Transverse colon (tissue), 4 donors: ENCODE measurements at regions not wholly inside any gene's neighbourhood (a gene's known extent, or its start where the extent isn't known, plus 50 kb on each side); places are given as distances from the start of the nearest gene placed in this dataset.

ENCODE experiments used
- DNase-seq: peaks from one replicate; pipeline ENCODE4 v3.0.0-alpha.2; 2019
- H3K27ac ChIP-seq, 4 donors: fragments of 200-600 bp; sonication (generic); 2 replicates each; pipeline ENCODE4 v1.5.1; 2016 to 2018; ENCODE audit warnings: inconsistent platforms in 4 of 4
- H3K27me3 ChIP-seq: fragments of 200-600 bp; sonication (generic); 2 replicates; pipeline ENCODE4 v1.5.1; 2017; ENCODE audit warnings: inconsistent platforms
- H3K36me3 ChIP-seq, 4 donors: fragments of 200-600 bp; sonication (generic); 2 replicates each; pipeline ENCODE4 v1.5.1; 2017 to 2019; ENCODE audit warnings: inconsistent platforms in 4 of 4
- H3K4me1 ChIP-seq, 4 donors: fragments of 200-600 bp; sonication (generic); 2 replicates each; pipeline ENCODE4 v1.5.1; 2017 to 2020; ENCODE audit warnings: inconsistent platforms in 4 of 4
- H3K4me3 ChIP-seq, 4 donors: fragments of 200-600 bp; sonication (generic); 1 replicate in 1 of 4; 2 replicates in 3 of 4; pipeline versions ENCODE4 v1.5.1 to v1.6.1; 2017 to 2019; ENCODE audit warnings: inconsistent platforms in 4 of 4
- H3K9me3 ChIP-seq, 2 donors: fragments of 200-600 bp; sonication (generic); 2 replicates each; pipeline ENCODE4 v1.5.1; 2017 to 2019; ENCODE audit warnings: inconsistent platforms in 2 of 2
- CTCF ChIP-seq, 5 experiments: fragments of 200-600 bp in 3 of 5; fragments of 450-650 bp in 2 of 5; sonication (generic) in 3 of 5; IDR thresholded peaks; 1 replicate in 2 of 5; 2 replicates in 3 of 5; pipeline ENCODE4 v1.5.1; 2016 to 2017; ENCODE audit warnings: antibody characterized with exemption in 5 of 5, inconsistent platforms in 3 of 5, mild to moderate bottlenecking in 2 of 5, moderate library complexity in 1 of 5
- EP300 ChIP-seq: sonication (generic); formaldehyde crosslinking; IDR thresholded peaks from one replicate; pipeline ENCODE4 v1.6.1; 2017; ENCODE audit warnings: antibody characterized with exemption, low read depth
- POLR2A ChIP-seq: fragments of 450-650 bp; IDR thresholded peaks from one replicate; pipeline ENCODE4 v1.6.1; 2016; ENCODE audit warnings: antibody characterized with exemption, mild to moderate bottlenecking, moderate library complexity
- POLR2AphosphoS5 ChIP-seq, 3 donors: sonication (generic); formaldehyde crosslinking; IDR thresholded peaks; one replicate each; pipeline ENCODE4 v1.6.1; 2016; ENCODE audit warnings: antibody characterized with exemption in 3 of 3
- WGBS, 2 donors: methylation state at CpG; one replicate each; pipeline ENCODE4 v1.1.5; 2018; ENCODE audit warnings: low coverage in 1 of 2; 5-methylcytosine and 5-hydroxymethylcytosine counted together
- in situ Hi-C, 4 donors: fragments of 200-750 bp; cut with MboI; loops; one replicate each; pipeline versions ENCODE4 v1.15.0 to v1.15.1; 2017; ENCODE audit warnings: low sequenced_read_pairs in 3 of 4, low pct_ligation_motif_present in 1 of 4, low pct_unique_long_range_greater_than_20kb in 1 of 4
- intact Hi-C: fragments of 100-400 bp; cut with DNase I; formaldehyde crosslinking; loops from one replicate; pipeline ENCODE4 v1.15.1; 2023; ENCODE audit warnings: low total_unique reads

DNA sequence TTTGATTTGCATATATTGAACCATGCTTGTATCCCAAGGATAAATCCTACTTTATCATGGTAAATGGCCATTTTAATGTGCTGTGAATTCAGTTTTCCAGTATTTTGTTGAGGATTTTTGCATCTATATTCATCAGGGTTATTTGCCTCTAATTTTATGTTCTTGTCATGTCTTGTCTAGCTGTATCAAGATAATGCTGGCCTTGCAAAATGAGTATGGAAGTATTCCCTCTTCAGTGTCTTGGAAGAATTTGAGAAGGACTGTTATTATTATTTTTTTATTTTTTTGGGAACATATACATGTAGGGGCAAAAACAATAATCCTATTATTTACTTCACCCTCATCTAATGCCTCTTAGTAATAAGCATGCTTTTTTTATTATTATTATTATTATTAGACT lies 398.0 kb upstream of the KCNH7 start:
- Histone ChIP-seq H3K36me3 (no peaks in the 10 kb centered on the region), H3K4me1 (no peaks in the 10 kb centered on the region), H3K4me3 (no peak overlapping the region), H3K27me3 (no peaks in the 10 kb centered on the region), H3K27ac (no peak overlapping the region), H3K9me3 (peaks cover 5 to 8% of the 10 kb centered on the region in 2 donors)
- no peak for TF ChIP-seq EP300
- no peak for DNase-seq
- intact Hi-C loops = no loop called here
- in situ Hi-C loops = no loop called here

- Histone ChIP-seq H3K4me3 (no peak overlapping the region), H3K36me3 (no peaks in the 10 kb centered on the region), H3K9me3 (no peaks in the 10 kb centered on the region), H3K27ac (no peak overlapping the region), H3K27me3 (no peaks in the 10 kb centered on the region), H3K4me1 (no peaks in the 10 kb centered on the region)
- intact Hi-C loops (no loop called here), in situ Hi-C loops (no loop called here)
- WGBS, 2 donors = 74 to 75% methylated on average over 1 of the region's 1 CpG
- DNase-seq = no peak
- TF ChIP-seq EP300 (no peak), CTCF (IDR thresholded peaks at IDR 0.05) (no peak), POLR2A (no peak), POLR2AphosphoS5 (IDR thresholded peaks at IDR 0.05) (no peak)
Measured at GRCh38 chr2:163231666-163232065, 393.1 kb upstream of the KCNH7 start.

DNA sequence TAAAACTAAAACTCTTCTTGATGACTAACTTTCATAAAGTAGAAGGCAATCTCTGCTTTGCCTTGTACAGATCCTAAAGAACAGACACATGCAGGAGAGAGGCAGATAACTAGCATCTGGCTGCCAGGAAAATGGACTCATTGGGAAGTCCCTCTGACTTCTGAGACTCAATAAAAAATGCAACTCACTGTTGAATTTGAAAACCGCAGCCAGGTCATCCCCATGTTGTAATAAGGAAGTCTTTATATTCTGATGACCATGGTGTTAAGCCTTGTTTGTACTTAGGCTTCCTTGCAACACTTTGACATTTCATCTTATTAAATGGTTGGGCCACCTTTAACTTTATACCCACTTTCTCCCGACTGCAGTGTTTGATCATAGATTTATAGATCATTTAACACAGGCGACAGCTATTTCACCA lies 375.1 kb upstream of the KCNH7 start:
- 48 to 50% methylated on average over 3 of the region's 3 CpGs for WGBS, 2 donors
- in situ Hi-C loops (no loop called here), intact Hi-C loops (no loop called here)
- DNase-seq = no peak
- H3K36me3 ChIP-seq = no peaks in the 10 kb centered on the region
- H3K27me3 ChIP-seq = no peaks in the 10 kb centered on the region
- no peak overlapping the region for H3K27ac ChIP-seq
- H3K9me3 ChIP-seq = no peaks in the 10 kb centered on the region
- H3K4me3 ChIP-seq = no peak overlapping the region
- H3K4me1 ChIP-seq = no peaks in the 10 kb centered on the region
- no peak for TF ChIP-seq CTCF (IDR thresholded peaks at IDR 0.05)
- no peak for TF ChIP-seq POLR2A

DNA sequence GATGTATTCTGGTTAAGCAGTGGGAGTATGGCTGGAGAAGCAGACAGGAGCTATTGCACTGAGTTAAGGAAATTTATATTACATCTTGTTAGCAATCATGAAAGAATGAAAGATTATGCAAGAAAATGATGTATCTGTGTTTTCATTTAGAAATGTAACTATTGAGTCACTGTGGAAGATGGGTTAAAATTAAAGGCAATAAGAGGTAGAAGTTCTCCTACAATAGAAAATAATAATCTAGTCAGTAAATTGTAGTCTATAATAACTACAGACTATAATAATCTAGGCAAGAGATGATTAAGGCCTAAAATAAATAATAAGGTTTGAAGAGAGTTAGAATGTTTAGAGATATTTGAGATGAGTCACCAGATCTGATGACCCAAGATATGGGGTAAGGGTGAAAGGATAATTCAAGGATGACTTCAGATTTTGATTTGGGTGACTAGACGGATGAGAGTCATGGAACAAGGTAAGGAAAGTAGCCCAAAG lies 371.9 kb upstream of the KCNH7 start:
- no peaks in the 10 kb centered on the region for H3K36me3 ChIP-seq
- H3K27me3 ChIP-seq = no peaks in the 10 kb centered on the region
- in situ Hi-C loops (no loop called here), intact Hi-C loops (no loop called here)
- WGBS, 2 donors = 68 to 71% methylated on average over 1 of the region's 1 CpG
- TF ChIP-seq POLR2A (no peak), CTCF (IDR thresholded peaks at IDR 0.05) (no peak), EP300 (no peak), POLR2AphosphoS5 (IDR thresholded peaks at IDR 0.05) (no peak)
- H3K4me3 ChIP-seq = no peak overlapping the region
- no peaks in the 10 kb centered on the region for H3K4me1 ChIP-seq
- DNase-seq = no peak
- H3K9me3 ChIP-seq = no peaks in the 10 kb centered on the region
- H3K27ac ChIP-seq = no peak overlapping the region

- Histone ChIP-seq H3K36me3 (no peaks in the 10 kb centered on the region), H3K4me3 (no peak overlapping the region), H3K9me3 (no peaks in the 10 kb centered on the region), H3K27ac (no peak overlapping the region), H3K4me1 (no peaks in the 10 kb centered on the region), H3K27me3 (no peaks in the 10 kb centered on the region)
- in situ Hi-C loops (no loop called here), intact Hi-C loops (no loop called here)
- DNase-seq = no peak
- 74 to 75% methylated on average over 2 of the region's 2 CpGs for WGBS, 2 donors
- no peak for TF ChIP-seq CTCF (IDR thresholded peaks at IDR 0.05)
- TF ChIP-seq POLR2A = no peak
- no peak for TF ChIP-seq POLR2AphosphoS5 (IDR thresholded peaks at IDR 0.05)
- TF ChIP-seq EP300 = no peak
Measured at GRCh38 chr2:163207693-163208370, 369.3 kb upstream of the KCNH7 start.
